NCI-H526 (cell line): ENCODE measurements at regions not wholly inside any gene's neighbourhood (a gene's known extent, or its start where the extent isn't known, plus 50 kb on each side); places are given as distances from the start of the nearest gene placed in this dataset.

ENCODE experiments used
- DNase-seq, 2 experiments: peaks; one replicate each; lab custom pipeline; 2025; lab: John Stamatoyannopoulos, UW

- no peak for DNase-seq
Observed at GRCh38 chr5:107263387-107264018, 407.2 kb downstream of the EFNA5 start.

GRCh38 chr5:107257885-107258520 is 412.7 kb downstream of the EFNA5 start:
- no peak for DNase-seq

- no peak for DNase-seq
Observed at GRCh38 chr5:107254902-107255234, 415.9 kb downstream of the EFNA5 start.

GRCh38 chr5:107254214-107254901 is 416.4 kb downstream of the EFNA5 start:
- no peak for DNase-seq

- DNase-seq = no peak
Observed at GRCh38 chr5:107253246-107253645, 417.5 kb downstream of the EFNA5 start.

GRCh38 chr5:107251151-107251550 is 419.6 kb downstream of the EFNA5 start:
- DNase-seq = no peak

GRCh38 chr5:107248066-107248695 is 422.6 kb downstream of the EFNA5 start:
- peak in 1 of 2 experiments; percentile 61 for DNase-seq

- no peak for DNase-seq
Observed at GRCh38 chr5:107247427-107247826, 423.3 kb downstream of the EFNA5 start.

GRCh38 chr5:107243220-107243579 is 427.5 kb downstream of the EFNA5 start:
- no peak for DNase-seq

- no peak for DNase-seq
Observed at GRCh38 chr5:107242411-107243219, 428.1 kb downstream of the EFNA5 start.

GRCh38 chr5:107241841-107242240 is 428.9 kb downstream of the EFNA5 start:
- DNase-seq = no peak

- no peak for DNase-seq
Observed at GRCh38 chr5:107235167-107235566, 435.6 kb downstream of the EFNA5 start.

- DNase-seq = no peak
Observed at GRCh38 chr5:107232788-107233187, 437.9 kb downstream of the EFNA5 start.

GRCh38 chr5:107232293-107232692 is 438.4 kb downstream of the EFNA5 start:
- no peak for DNase-seq

- no peak for DNase-seq
Observed at GRCh38 chr5:107231191-107231590, 439.5 kb downstream of the EFNA5 start.

- no peak for DNase-seq
Observed at GRCh38 chr5:107230367-107230766, 440.4 kb downstream of the EFNA5 start.

GRCh38 chr5:107228226-107228625 is 442.5 kb downstream of the EFNA5 start:
- DNase-seq = no peak

- no peak for DNase-seq
Observed at GRCh38 chr5:107224272-107224671, 446.5 kb downstream of the EFNA5 start.

GRCh38 chr5:107223066-107223465 is 447.7 kb downstream of the EFNA5 start:
- no peak for DNase-seq

- no peak for DNase-seq
Observed at GRCh38 chr5:107219993-107220392, 450.7 kb downstream of the EFNA5 start.

GRCh38 chr5:107218457-107219193 is 452.1 kb downstream of the EFNA5 start:
- DNase-seq = no peak
